Mammary epithelial cell (primary cell): ENCODE measurements at regions not wholly inside any gene's neighbourhood (a gene's known extent, or its start where the extent isn't known, plus 50 kb on each side); places are given as distances from the start of the nearest gene placed in this dataset.

ENCODE experiments used
- EZH2 ChIP-seq: IDR thresholded peaks from 2 replicates; pipeline ENCODE4 v1.6.1; 2012; ENCODE audit warnings: low read length, inconsistent platforms, borderline replicate concordance
- TF ChIP-seq, protein P1 (sequence below), 2 donors: IDR thresholded peaks in 1 of 2; conservative IDR thresholded peaks in 1 of 2; 2 replicates each; pipeline ENCODE4 v1.5.1; 2011 to 2012; ENCODE audit warnings: inconsistent platforms in 2 of 2, low read length in 2 of 2, mild to moderate bottlenecking in 2 of 2, control low read depth in 1 of 2, low read depth in 1 of 2; ENCODE audit not compliant: insufficient read depth in 1 of 2; ENCODE audit errors: extremely low read depth in 1 of 2

DNA sequence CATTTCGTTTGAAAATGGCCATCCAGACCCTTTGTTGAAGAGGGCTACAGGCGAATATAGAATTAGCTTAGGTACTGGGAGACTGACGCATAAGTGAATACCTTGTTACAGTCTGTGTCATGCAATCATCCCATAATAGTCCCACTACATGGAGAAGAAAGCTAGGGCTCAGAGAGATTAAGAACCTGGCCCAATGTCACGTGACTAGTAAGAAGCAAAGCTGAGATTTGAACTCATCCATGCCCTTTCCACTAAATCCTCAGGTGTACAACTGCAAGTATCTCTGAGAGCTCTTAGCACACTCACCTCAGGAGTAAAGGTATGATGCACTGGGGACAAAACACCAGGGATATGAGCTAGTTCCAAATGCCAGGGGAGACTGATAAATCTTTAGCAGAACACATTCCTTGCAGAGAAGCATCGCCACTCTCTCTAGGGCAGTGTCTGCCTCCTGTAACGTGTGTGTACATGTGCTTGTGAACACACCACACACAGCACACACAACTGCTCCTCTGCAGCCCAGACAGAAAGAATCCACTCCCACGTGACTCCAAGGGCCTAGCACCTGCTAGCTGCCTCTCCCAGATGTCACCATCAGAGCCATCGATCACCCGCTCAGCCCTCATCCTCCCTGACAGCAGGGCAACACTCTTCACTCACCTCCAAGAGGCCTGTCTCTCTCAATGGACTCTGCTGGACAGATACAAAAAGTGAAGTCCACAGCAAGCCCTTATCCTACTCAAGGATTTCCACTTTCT, 402.8 kb downstream of the NXPE2 start:
- TF ChIP-seq, protein P1, sequence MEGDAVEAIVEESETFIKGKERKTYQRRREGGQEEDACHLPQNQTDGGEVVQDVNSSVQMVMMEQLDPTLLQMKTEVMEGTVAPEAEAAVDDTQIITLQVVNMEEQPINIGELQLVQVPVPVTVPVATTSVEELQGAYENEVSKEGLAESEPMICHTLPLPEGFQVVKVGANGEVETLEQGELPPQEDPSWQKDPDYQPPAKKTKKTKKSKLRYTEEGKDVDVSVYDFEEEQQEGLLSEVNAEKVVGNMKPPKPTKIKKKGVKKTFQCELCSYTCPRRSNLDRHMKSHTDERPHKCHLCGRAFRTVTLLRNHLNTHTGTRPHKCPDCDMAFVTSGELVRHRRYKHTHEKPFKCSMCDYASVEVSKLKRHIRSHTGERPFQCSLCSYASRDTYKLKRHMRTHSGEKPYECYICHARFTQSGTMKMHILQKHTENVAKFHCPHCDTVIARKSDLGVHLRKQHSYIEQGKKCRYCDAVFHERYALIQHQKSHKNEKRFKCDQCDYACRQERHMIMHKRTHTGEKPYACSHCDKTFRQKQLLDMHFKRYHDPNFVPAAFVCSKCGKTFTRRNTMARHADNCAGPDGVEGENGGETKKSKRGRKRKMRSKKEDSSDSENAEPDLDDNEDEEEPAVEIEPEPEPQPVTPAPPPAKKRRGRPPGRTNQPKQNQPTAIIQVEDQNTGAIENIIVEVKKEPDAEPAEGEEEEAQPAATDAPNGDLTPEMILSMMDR (conservative IDR thresholded peaks at IDR 0.05 in 1 of 2, IDR thresholded peaks at IDR 0.05 in 1 of 2; ENCODE audit: extremely low read depth in 1 of 2, insufficient read depth in 1 of 2, low read depth in 1 of 2, low read length in 2 of 2): no peak
- TF ChIP-seq EZH2: no peak
